ENCODE measurements at regions not wholly inside any gene's neighbourhood (a gene's known extent, or its start where the extent isn't known, plus 50 kb on each side); places are given as distances from the start of the nearest gene placed in this dataset.

DNA sequence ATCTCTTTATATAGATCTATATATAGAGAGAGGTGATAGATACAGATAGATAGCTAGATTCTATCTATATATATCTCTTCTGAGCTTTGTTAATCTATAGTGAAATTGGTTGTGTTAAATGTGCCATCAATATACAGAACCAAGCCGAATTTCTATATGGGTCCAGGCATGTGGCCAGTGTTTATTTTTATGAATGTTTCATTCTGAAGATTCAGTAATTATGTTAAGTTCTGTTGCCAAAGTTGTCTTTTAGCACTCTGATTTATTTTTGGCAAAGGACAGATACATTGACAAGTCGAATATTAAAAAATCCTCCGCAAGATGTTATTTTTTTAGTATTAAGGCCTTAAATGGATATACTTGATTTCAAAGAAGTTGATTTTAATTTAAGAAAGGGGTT is 190.4 kb upstream of the HTR2A start:
- ChIA-PET POLR2A (no interaction called here), CTCF (no interaction called here)
- Histone ChIP-seq H3K27ac (ENCODE audit: extremely low read depth, low read depth, low read length) (no peak overlapping the region), H3K36me3 (ENCODE audit: control insufficient read depth in 2 of 2, insufficient read depth in 1 of 2, low read length in 2 of 2) (no peaks in the 10 kb centered on the region), H3K4me1 (ENCODE audit: control insufficient read depth, insufficient read depth, low read length) (no peaks in the 10 kb centered on the region), H3K4me3 (ENCODE audit: low read depth, low read length) (no peak overlapping the region), H3K9me3 (ENCODE audit: control insufficient read depth, insufficient read depth, low read depth, low read length) (no peaks in the 10 kb centered on the region)
- no peak for TF ChIP-seq RBAK (tag by site-specific recombination; IDR thresholded peaks at IDR 0.05)
- TF ChIP-seq, protein P1, sequence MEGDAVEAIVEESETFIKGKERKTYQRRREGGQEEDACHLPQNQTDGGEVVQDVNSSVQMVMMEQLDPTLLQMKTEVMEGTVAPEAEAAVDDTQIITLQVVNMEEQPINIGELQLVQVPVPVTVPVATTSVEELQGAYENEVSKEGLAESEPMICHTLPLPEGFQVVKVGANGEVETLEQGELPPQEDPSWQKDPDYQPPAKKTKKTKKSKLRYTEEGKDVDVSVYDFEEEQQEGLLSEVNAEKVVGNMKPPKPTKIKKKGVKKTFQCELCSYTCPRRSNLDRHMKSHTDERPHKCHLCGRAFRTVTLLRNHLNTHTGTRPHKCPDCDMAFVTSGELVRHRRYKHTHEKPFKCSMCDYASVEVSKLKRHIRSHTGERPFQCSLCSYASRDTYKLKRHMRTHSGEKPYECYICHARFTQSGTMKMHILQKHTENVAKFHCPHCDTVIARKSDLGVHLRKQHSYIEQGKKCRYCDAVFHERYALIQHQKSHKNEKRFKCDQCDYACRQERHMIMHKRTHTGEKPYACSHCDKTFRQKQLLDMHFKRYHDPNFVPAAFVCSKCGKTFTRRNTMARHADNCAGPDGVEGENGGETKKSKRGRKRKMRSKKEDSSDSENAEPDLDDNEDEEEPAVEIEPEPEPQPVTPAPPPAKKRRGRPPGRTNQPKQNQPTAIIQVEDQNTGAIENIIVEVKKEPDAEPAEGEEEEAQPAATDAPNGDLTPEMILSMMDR (tag by site-specific recombination; IDR thresholded peaks at IDR 0.05) = no peak
- TF ChIP-seq ZBTB8A (tag by site-specific recombination; IDR thresholded peaks at IDR 0.05) = no peak
- no peak for TF ChIP-seq ZNF10 (tag by site-specific recombination; IDR thresholded peaks at IDR 0.05)
- TF ChIP-seq, protein P2, sequence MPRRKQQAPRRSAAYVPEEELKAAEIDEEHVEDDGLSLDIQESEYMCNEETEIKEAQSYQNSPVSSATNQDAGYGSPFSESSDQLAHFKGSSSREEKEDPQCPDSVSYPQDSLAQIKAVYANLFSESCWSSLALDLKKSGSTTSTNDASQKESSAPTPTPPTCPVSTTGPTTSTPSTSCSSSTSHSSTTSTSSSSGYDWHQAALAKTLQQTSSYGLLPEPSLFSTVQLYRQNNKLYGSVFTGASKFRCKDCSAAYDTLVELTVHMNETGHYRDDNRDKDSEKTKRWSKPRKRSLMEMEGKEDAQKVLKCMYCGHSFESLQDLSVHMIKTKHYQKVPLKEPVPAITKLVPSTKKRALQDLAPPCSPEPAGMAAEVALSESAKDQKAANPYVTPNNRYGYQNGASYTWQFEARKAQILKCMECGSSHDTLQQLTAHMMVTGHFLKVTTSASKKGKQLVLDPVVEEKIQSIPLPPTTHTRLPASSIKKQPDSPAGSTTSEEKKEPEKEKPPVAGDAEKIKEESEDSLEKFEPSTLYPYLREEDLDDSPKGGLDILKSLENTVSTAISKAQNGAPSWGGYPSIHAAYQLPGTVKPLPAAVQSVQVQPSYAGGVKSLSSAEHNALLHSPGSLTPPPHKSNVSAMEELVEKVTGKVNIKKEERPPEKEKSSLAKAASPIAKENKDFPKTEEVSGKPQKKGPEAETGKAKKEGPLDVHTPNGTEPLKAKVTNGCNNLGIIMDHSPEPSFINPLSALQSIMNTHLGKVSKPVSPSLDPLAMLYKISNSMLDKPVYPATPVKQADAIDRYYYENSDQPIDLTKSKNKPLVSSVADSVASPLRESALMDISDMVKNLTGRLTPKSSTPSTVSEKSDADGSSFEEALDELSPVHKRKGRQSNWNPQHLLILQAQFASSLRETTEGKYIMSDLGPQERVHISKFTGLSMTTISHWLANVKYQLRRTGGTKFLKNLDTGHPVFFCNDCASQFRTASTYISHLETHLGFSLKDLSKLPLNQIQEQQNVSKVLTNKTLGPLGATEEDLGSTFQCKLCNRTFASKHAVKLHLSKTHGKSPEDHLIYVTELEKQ (tag by site-specific recombination; IDR thresholded peaks at IDR 0.05; ENCODE audit: borderline replicate concordance) = no peak
- no peak for TF ChIP-seq ZNF175 (tag by site-specific recombination; IDR thresholded peaks at IDR 0.05)
- TF ChIP-seq FEZF1 (tag by site-specific recombination; IDR thresholded peaks at IDR 0.05) = no peak
- TF ChIP-seq ZNF121 (tag by site-specific recombination; IDR thresholded peaks at IDR 0.05) = no peak
- TF ChIP-seq ZNF341 (tag by site-specific recombination; IDR thresholded peaks at IDR 0.05; ENCODE audit: low read depth) = no peak
- no peak for TF ChIP-seq ZNF843 (tag by site-specific recombination; IDR thresholded peaks at IDR 0.05)
- TF ChIP-seq, protein P3, sequence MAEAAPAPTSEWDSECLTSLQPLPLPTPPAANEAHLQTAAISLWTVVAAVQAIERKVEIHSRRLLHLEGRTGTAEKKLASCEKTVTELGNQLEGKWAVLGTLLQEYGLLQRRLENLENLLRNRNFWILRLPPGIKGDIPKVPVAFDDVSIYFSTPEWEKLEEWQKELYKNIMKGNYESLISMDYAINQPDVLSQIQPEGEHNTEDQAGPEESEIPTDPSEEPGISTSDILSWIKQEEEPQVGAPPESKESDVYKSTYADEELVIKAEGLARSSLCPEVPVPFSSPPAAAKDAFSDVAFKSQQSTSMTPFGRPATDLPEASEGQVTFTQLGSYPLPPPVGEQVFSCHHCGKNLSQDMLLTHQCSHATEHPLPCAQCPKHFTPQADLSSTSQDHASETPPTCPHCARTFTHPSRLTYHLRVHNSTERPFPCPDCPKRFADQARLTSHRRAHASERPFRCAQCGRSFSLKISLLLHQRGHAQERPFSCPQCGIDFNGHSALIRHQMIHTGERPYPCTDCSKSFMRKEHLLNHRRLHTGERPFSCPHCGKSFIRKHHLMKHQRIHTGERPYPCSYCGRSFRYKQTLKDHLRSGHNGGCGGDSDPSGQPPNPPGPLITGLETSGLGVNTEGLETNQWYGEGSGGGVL (tag by site-specific recombination; IDR thresholded peaks at IDR 0.05) = no peak
- no peak for TF ChIP-seq ZBTB17 (tag by site-specific recombination; IDR thresholded peaks at IDR 0.05)
- TF ChIP-seq ZNF585B (tag by site-specific recombination; IDR thresholded peaks at IDR 0.05) = no peak
- TF ChIP-seq ZNF239 (tag by site-specific recombination; IDR thresholded peaks at IDR 0.05) = no peak
- TF ChIP-seq ZNF449 (tag by site-specific recombination; IDR thresholded peaks at IDR 0.05) = no peak
- no peak for TF ChIP-seq ZFP37 (tag by site-specific recombination; IDR thresholded peaks at IDR 0.05)
- TF ChIP-seq ZFHX2 (tag by site-specific recombination; conservative IDR thresholded peaks at IDR 0.05) = no peak
- no peak for TF ChIP-seq ZNF211 (tag by site-specific recombination; IDR thresholded peaks at IDR 0.05; ENCODE audit: low read depth)

GRCh38 chr13:47085346-47085745 is 188.5 kb upstream of the HTR2A start:
- ChIA-PET CTCF (no interaction called here), POLR2A (no interaction called here)
- Histone ChIP-seq H3K27ac (ENCODE audit: extremely low read depth, low read depth, low read length) (no peak overlapping the region), H3K4me1 (ENCODE audit: control insufficient read depth, insufficient read depth, low read length) (no peaks in the 10 kb centered on the region), H3K36me3 (ENCODE audit: control insufficient read depth in 2 of 2, insufficient read depth in 1 of 2, low read length in 2 of 2) (no peaks in the 10 kb centered on the region), H3K4me3 (ENCODE audit: low read depth, low read length) (no peak overlapping the region), H3K9me3 (ENCODE audit: control insufficient read depth, insufficient read depth, low read depth, low read length) (no peaks in the 10 kb centered on the region)
- no peak for TF ChIP-seq ZNF292 (tag by site-specific recombination; IDR thresholded peaks at IDR 0.05; ENCODE audit: borderline replicate concordance, low read depth)
- TF ChIP-seq, protein P4, sequence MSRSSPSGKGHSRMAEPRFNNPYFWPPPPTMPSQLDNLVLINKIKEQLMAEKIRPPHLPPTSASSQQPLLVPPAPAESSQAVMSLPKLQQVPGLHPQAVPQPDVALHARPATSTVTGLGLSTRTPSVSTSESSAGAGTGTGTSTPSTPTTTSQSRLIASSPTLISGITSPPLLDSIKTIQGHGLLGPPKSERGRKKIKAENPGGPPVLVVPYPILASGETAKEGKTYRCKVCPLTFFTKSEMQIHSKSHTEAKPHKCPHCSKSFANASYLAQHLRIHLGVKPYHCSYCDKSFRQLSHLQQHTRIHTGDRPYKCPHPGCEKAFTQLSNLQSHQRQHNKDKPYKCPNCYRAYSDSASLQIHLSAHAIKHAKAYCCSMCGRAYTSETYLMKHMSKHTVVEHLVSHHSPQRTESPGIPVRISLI (tag by site-specific recombination; IDR thresholded peaks at IDR 0.05) = no peak
- TF ChIP-seq KLF7 (tag by site-specific recombination; IDR thresholded peaks at IDR 0.05; ENCODE audit: borderline replicate concordance) = no peak
- TF ChIP-seq ZNF701 (tag by site-specific recombination; IDR thresholded peaks at IDR 0.05) = no peak
- no peak for TF ChIP-seq SP3 (tag by site-specific recombination; IDR thresholded peaks at IDR 0.05)
- no peak for TF ChIP-seq TCF7L2 (IDR thresholded peaks at IDR 0.05; ENCODE audit: borderline replicate concordance, low read depth, low read length)
- TF ChIP-seq ATF2 (tag by site-specific recombination; IDR thresholded peaks at IDR 0.05; ENCODE audit: low read depth) = no peak
- TF ChIP-seq ZBTB48 (tag by site-specific recombination; IDR thresholded peaks at IDR 0.05) = no peak
- TF ChIP-seq ZNF654 (tag by site-specific recombination; IDR thresholded peaks at IDR 0.05; ENCODE audit: low read depth) = no peak
